Left lung (tissue), 4 donors: ENCODE measurements at regions not wholly inside any gene's neighbourhood (a gene's known extent, or its start where the extent isn't known, plus 50 kb on each side); places are given as distances from the start of the nearest gene placed in this dataset.

Experiments
- ATAC-seq: fragments of 200-7000 bp; cut with Tn5 transposase; one replicate; pipeline ENCODE4 v1.9.1; 2020; ENCODE audit warnings: moderate library complexity
- DNase-seq, 4 donors: peaks; one replicate each; pipeline ENCODE4 v3.0.0-alpha.2; 2013 to 2020
- H3K27ac ChIP-seq, 2 donors: fragments of 200-600 bp; sonication (generic) in 1 of 2; one replicate each; pipeline versions ENCODE4 v1.5.0 to v1.8.0; 2020 to 2021
- H3K27me3 ChIP-seq, 2 donors: fragments of 200-600 bp; sonication (generic) in 1 of 2; one replicate each; pipeline versions ENCODE4 v1.5.0 to v1.8.0; 2020 to 2021
- H3K36me3 ChIP-seq, 2 donors: fragments of 200-600 bp; sonication (generic) in 1 of 2; one replicate each; pipeline versions ENCODE4 v1.5.0 to v1.8.0; 2020 to 2021
- H3K4me1 ChIP-seq, 2 donors: fragments of 200-600 bp; one replicate each; pipeline ENCODE4 v1.8.0; 2021
- H3K4me3 ChIP-seq, 2 donors: fragments of 200-600 bp; sonication (generic) in 1 of 2; one replicate each; pipeline versions ENCODE4 v1.5.0 to v1.8.0; 2020 to 2021; ENCODE audit warnings: mild to moderate bottlenecking in 1 of 2
- H3K9me3 ChIP-seq, 2 donors: fragments of 200-600 bp; sonication (generic) in 1 of 2; one replicate each; pipeline versions ENCODE4 v1.5.0 to v1.8.0; 2020 to 2021
- CTCF ChIP-seq, 2 donors: fragments of 200-600 bp; sonication (generic) in 1 of 2; IDR thresholded peaks; one replicate each; pipeline versions ENCODE4 v1.5.0 to v1.8.0; 2021; ENCODE audit warnings: antibody characterized with exemption in 2 of 2
- intact Hi-C, 2 donors: fragments of 100-400 bp; cut with DNase I; formaldehyde crosslinking; loops; one replicate each; pipeline versions ENCODE4 v1.11.2 to v1.14.2; 2022
- donor health status: DM: no; HTN: yes; CAD: no.
- donor health status: DM: no; HTN: no; CAD: no.

DNA sequence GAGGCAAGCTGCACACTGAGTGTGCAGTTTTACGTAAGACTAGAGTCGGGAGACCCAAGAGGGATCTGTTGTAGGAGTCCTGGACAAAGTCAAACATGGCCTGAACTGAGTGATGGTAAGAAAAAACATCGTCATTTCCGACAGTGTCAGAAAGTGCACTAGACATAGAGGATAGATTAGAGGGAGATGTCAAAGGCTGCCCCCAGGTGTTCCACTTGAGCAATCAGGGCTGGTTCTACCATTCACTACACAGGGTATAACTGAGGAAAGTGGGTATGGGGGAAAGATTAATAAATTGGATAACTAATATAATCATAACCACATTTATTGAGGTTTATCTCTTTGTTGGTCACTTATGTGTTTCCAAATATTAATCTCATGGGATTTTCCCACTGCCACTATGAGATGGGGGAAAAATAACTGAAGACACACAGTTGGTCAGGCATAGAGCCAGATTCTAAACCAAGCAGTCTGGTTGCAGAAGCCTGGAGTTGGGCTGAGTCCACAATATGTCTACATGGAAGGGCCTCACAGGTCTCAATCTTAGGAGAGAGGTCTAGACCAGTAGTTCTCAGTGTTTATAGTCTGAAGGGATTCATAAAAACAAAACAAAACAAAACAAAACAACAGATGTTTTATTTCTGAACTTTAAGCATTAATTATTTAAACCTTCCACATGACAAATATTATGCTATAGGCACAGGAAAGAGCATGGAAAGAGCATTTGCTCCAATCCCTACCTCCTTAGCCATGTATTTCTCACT is 766.5 kb downstream of the NTRK3 start:
- no peaks in the 10 kb centered on the region for H3K36me3 ChIP-seq
- no peak for TF ChIP-seq CTCF (IDR thresholded peaks at IDR 0.05)
- H3K27me3 ChIP-seq = no peaks in the 10 kb centered on the region
- DNase-seq (no peak), ATAC-seq (no peak)
- intact Hi-C loops = no loop called here
- peaks cover 0 to 3% of the 10 kb centered on the region in 2 donors for H3K9me3 ChIP-seq
- H3K4me1 ChIP-seq = no peaks in the 10 kb centered on the region
- no peak overlapping the region for H3K27ac ChIP-seq
- no peak overlapping the region for H3K4me3 ChIP-seq

- H3K27ac ChIP-seq = no peak overlapping the region
- H3K27me3 ChIP-seq = no peaks in the 10 kb centered on the region
- no peak overlapping the region for H3K4me3 ChIP-seq
- intact Hi-C loops = no loop called here
- no peaks in the 10 kb centered on the region for H3K4me1 ChIP-seq
- H3K36me3 ChIP-seq = no peaks in the 10 kb centered on the region
- DNase-seq (no peak), ATAC-seq (no peak)
- peaks cover 0 to 3% of the 10 kb centered on the region in 2 donors for H3K9me3 ChIP-seq
- no peak for TF ChIP-seq CTCF (IDR thresholded peaks at IDR 0.05)
These were observed 767.1 kb downstream of the NTRK3 start for GRCh38 chr15:87489456-87489855.

GRCh38 chr15:87487484-87487883 is 769.1 kb downstream of the NTRK3 start:
- no peaks in the 10 kb centered on the region for H3K4me1 ChIP-seq
- no peak overlapping the region for H3K4me3 ChIP-seq
- no peaks in the 10 kb centered on the region for H3K36me3 ChIP-seq
- no peak overlapping the region for H3K27ac ChIP-seq
- no peaks in the 10 kb centered on the region for H3K27me3 ChIP-seq
- no peak for DNase-seq
- H3K9me3 ChIP-seq = peaks cover 0 to 3% of the 10 kb centered on the region in 2 donors
- intact Hi-C loops = no loop called here
- no peak for TF ChIP-seq CTCF (IDR thresholded peaks at IDR 0.05)
- no peak for ATAC-seq

DNA sequence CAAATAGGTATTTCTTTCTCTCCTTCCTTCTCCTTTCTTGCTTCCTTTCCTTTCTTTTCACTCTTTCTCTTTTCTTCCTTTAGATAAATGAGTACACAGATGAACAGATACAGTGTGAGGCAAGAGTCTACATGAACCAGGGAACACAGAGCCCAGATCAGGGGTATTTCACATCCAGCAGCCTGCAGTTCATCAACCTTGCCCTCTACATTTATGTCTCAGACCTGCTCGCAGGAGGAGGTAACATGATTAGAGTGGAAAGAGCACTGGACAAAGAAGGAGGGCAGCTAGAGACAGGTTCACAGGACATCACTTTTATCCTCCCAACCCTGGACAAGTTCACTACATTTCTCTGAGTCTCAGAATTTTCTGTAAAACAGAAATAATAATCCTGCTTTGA is 773.1 kb downstream of the NTRK3 start:
- H3K4me1 ChIP-seq = no peaks in the 10 kb centered on the region
- no peaks in the 10 kb centered on the region for H3K27me3 ChIP-seq
- peaks cover 0 to 3% of the 10 kb centered on the region in 2 donors for H3K9me3 ChIP-seq
- intact Hi-C loops = no loop called here
- ATAC-seq (no peak), DNase-seq (no peak)
- no peaks in the 10 kb centered on the region for H3K36me3 ChIP-seq
- TF ChIP-seq CTCF (IDR thresholded peaks at IDR 0.05) = no peak
- no peak overlapping the region for H3K4me3 ChIP-seq
- H3K27ac ChIP-seq = no peak overlapping the region

GRCh38 chr15:87481126-87481525 is 775.4 kb downstream of the NTRK3 start:
- Histone ChIP-seq H3K27ac (no peak overlapping the region), H3K4me3 (no peak overlapping the region), H3K36me3 (no peaks in the 10 kb centered on the region), H3K4me1 (no peaks in the 10 kb centered on the region), H3K9me3 (peaks cover 0 to 3% of the 10 kb centered on the region in 2 donors), H3K27me3 (no peaks in the 10 kb centered on the region)
- no peak for ATAC-seq
- DNase-seq = no peak
- intact Hi-C loops = no loop called here
- TF ChIP-seq CTCF (IDR thresholded peaks at IDR 0.05) = no peak
